Tibial artery (tissue), 4 donors: ENCODE measurements at regions not wholly inside any gene's neighbourhood (a gene's known extent, or its start where the extent isn't known, plus 50 kb on each side); places are given as distances from the start of the nearest gene placed in this dataset.

Experiments
- DNase-seq, 2 donors: peaks; one replicate each; pipeline ENCODE4 v3.0.0-alpha.2; 2019
- H3K27ac ChIP-seq, 2 donors: fragments of 200-600 bp; sonication (generic) in 1 of 2; 1 replicate in 1 of 2; 2 replicates in 1 of 2; pipeline ENCODE4 v1.5.1; 2018 to 2019; ENCODE audit warnings: mild to moderate bottlenecking in 1 of 2
- H3K27me3 ChIP-seq, 2 donors: fragments of 200-600 bp; sonication (generic) in 1 of 2; one replicate each; pipeline versions ENCODE4 v1.5.1 to v1.6.0; 2016 to 2019
- H3K36me3 ChIP-seq, 3 donors: fragments of 200-600 bp; sonication (generic) in 2 of 3; one replicate each; pipeline ENCODE4 v1.5.1; 2016 to 2019; ENCODE audit warnings: mild to moderate bottlenecking in 2 of 3
- H3K4me1 ChIP-seq, 4 donors: fragments of 200-600 bp; sonication (generic) in 2 of 4; 1 replicate in 3 of 4; 2 replicates in 1 of 4; pipeline ENCODE4 v1.5.1; 2016 to 2019
- H3K4me3 ChIP-seq, 2 donors: fragments of 200-600 bp; sonication (generic) in 1 of 2; 1 replicate in 1 of 2; 2 replicates in 1 of 2; pipeline ENCODE4 v1.5.1; 2018 to 2019; ENCODE audit warnings: mild to moderate bottlenecking in 2 of 2
- H3K9me3 ChIP-seq, 3 donors: fragments of 200-600 bp; sonication (generic) in 1 of 3; one replicate each; pipeline ENCODE4 v1.5.1; 2016 to 2019
- intact Hi-C: fragments of 100-400 bp; cut with DNase I; formaldehyde crosslinking; loops from one replicate; pipeline ENCODE4 v1.15.0; 2023; ENCODE audit warnings: low total_unique reads
- TF ChIP-seq, protein P1 (sequence below), 2 experiments: fragments of 200-600 bp in 1 of 2; fragments of 450-650 bp in 1 of 2; IDR thresholded peaks; one replicate each; pipeline ENCODE4 v1.5.1; 2017 to 2019; ENCODE audit warnings: antibody characterized with exemption in 2 of 2, mild to moderate bottlenecking in 1 of 2, moderate library complexity in 1 of 2

GRCh38 chr5:29879401-29879800, 1314.1 kb upstream of the CDH6 start:
- DNase-seq = no peak
- Histone ChIP-seq H3K36me3 (no peaks in the 10 kb centered on the region), H3K27ac (no peak overlapping the region), H3K27me3 (no peaks in the 10 kb centered on the region), H3K9me3 (no peaks in the 10 kb centered on the region), H3K4me1 (no peaks in the 10 kb centered on the region), H3K4me3 (no peak overlapping the region)
- TF ChIP-seq, protein P1, sequence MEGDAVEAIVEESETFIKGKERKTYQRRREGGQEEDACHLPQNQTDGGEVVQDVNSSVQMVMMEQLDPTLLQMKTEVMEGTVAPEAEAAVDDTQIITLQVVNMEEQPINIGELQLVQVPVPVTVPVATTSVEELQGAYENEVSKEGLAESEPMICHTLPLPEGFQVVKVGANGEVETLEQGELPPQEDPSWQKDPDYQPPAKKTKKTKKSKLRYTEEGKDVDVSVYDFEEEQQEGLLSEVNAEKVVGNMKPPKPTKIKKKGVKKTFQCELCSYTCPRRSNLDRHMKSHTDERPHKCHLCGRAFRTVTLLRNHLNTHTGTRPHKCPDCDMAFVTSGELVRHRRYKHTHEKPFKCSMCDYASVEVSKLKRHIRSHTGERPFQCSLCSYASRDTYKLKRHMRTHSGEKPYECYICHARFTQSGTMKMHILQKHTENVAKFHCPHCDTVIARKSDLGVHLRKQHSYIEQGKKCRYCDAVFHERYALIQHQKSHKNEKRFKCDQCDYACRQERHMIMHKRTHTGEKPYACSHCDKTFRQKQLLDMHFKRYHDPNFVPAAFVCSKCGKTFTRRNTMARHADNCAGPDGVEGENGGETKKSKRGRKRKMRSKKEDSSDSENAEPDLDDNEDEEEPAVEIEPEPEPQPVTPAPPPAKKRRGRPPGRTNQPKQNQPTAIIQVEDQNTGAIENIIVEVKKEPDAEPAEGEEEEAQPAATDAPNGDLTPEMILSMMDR (IDR thresholded peaks at IDR 0.05) = no peak
- intact Hi-C loops = no loop called here

DNA sequence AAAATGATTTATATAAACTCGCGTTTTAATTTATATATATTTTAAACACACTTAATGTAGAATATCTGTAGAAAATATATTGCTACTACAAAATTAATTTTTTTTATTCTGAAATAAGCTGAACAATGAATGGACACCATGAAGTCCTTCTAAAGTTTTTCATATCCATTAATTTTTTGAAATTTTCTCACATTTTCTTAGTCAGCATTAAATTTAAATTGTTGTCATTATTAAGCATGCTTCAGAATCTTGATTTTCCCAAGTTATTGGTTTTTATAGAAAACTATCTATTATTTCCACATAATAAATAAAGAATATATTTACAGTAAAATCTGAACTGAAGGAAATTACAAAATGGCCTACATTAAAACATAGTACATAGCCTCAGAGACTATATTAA, 1314.9 kb upstream of the CDH6 start:
- no peak overlapping the region for H3K4me3 ChIP-seq
- no peaks in the 10 kb centered on the region for H3K4me1 ChIP-seq
- intact Hi-C loops = no loop called here
- TF ChIP-seq, protein P1 (IDR thresholded peaks at IDR 0.05) = no peak
- no peak for DNase-seq
- no peak overlapping the region for H3K27ac ChIP-seq
- no peaks in the 10 kb centered on the region for H3K36me3 ChIP-seq
- no peaks in the 10 kb centered on the region for H3K9me3 ChIP-seq
- H3K27me3 ChIP-seq = no peaks in the 10 kb centered on the region

GRCh38 chr5:29867155-29867554, 1326.3 kb upstream of the CDH6 start:
- Histone ChIP-seq H3K4me3 (no peak overlapping the region), H3K27ac (no peak overlapping the region), H3K9me3 (no peaks in the 10 kb centered on the region), H3K4me1 (no peaks in the 10 kb centered on the region), H3K36me3 (no peaks in the 10 kb centered on the region), H3K27me3 (no peaks in the 10 kb centered on the region)
- DNase-seq = no peak
- intact Hi-C loops = no loop called here
- TF ChIP-seq, protein P1 (IDR thresholded peaks at IDR 0.05) = no peak

- Histone ChIP-seq H3K4me1 (no peaks in the 10 kb centered on the region), H3K9me3 (no peaks in the 10 kb centered on the region), H3K27ac (no peak overlapping the region), H3K4me3 (no peak overlapping the region), H3K36me3 (no peaks in the 10 kb centered on the region), H3K27me3 (no peaks in the 10 kb centered on the region)
- intact Hi-C loops = no loop called here
- TF ChIP-seq, protein P1 (IDR thresholded peaks at IDR 0.05) = no peak
- no peak for DNase-seq
Measured at GRCh38 chr5:29853711-29854220, 1339.7 kb upstream of the CDH6 start.

GRCh38 chr5:29852329-29852728, 1341.2 kb upstream of the CDH6 start:
- Histone ChIP-seq H3K4me3 (no peak overlapping the region), H3K27me3 (no peaks in the 10 kb centered on the region), H3K27ac (no peak overlapping the region), H3K4me1 (no peaks in the 10 kb centered on the region), H3K9me3 (no peaks in the 10 kb centered on the region), H3K36me3 (no peaks in the 10 kb centered on the region)
- no peak for DNase-seq
- TF ChIP-seq, protein P1 (IDR thresholded peaks at IDR 0.05) = no peak
- intact Hi-C loops = no loop called here

DNA sequence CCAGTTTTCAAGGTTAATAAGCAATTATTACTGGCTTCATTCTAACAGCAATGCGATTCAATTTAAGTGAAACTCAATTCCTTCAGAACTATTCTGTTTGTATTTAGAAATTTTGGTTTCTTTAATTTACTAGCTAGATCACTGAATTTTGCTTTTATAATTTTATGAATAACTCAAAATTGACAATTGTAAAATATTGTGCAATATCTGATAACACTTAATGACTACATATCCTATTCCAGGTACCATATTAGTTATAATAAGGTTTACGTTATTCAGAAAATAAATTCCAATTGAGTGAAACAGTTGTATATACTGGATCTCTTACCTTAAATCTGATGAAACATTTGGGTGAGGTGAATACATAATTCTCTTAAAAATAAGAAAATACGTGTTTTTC, 1348.3 kb upstream of the CDH6 start:
- DNase-seq = no peak
- Histone ChIP-seq H3K36me3 (no peaks in the 10 kb centered on the region), H3K4me3 (no peak overlapping the region), H3K27ac (no peak overlapping the region), H3K27me3 (no peaks in the 10 kb centered on the region), H3K9me3 (no peaks in the 10 kb centered on the region), H3K4me1 (no peaks in the 10 kb centered on the region)
- intact Hi-C loops = no loop called here
- TF ChIP-seq, protein P1 (IDR thresholded peaks at IDR 0.05) = no peak
